Naive thymus-derived CD4-positive, alpha-beta T cell (primary cell): ENCODE measurements at regions not wholly inside any gene's neighbourhood (a gene's known extent, or its start where the extent isn't known, plus 50 kb on each side); places are given as distances from the start of the nearest gene placed in this dataset.
A peak's percentile ranks its signal among the peaks of the same experiment; 100 is the strongest.

Experiments
- ATAC-seq: fragments of 150-1000 bp; cut with Tn5 transposase; 2 replicates; pipeline ENCODE4 v1.10.0; 2021; ENCODE audit warnings: mild to moderate bottlenecking, moderate library complexity
- CTCF ChIA-PET: fragments of 350-600 bp; sonication (Branson Sonifier 250); formaldehyde crosslinking; loops from one replicate; lab custom pipeline; 2021; ENCODE audit warnings: antibody characterized with exemption; lab: Charles Lee
- POLR2A ChIA-PET: fragments of 350-600 bp; sonication (Branson Sonifier 250); formaldehyde crosslinking; loops from one replicate; lab custom pipeline; 2021; ENCODE audit warnings: antibody characterized with exemption, inconsistent platforms; lab: Charles Lee
- DNase-seq, 9 donors: peaks; one replicate each; pipeline versions ENCODE4 v3.0.0 to v3.0.0-alpha.2; 2020 to 2022; ENCODE audit warnings: mixed read lengths in 1 of 9
- H3K27ac ChIP-seq: one replicate; pipeline ENCODE4 v1.7.0; 2013; ENCODE audit warnings: mild to moderate bottlenecking, low read depth, low read length, moderate library complexity
- H3K27me3 ChIP-seq, 2 donors: one replicate each; pipeline ENCODE4 v1.7.0; 2013; ENCODE audit warnings: low read length in 2 of 2, mild to moderate bottlenecking in 2 of 2, moderate library complexity in 2 of 2; ENCODE audit not compliant: control insufficient read depth in 2 of 2, insufficient read depth in 2 of 2
- H3K36me3 ChIP-seq, 3 experiments: 1 replicate in 2 of 3; 2 replicates in 1 of 3; pipeline ENCODE4 v1.7.0; 2013; ENCODE audit warnings: low read length in 3 of 3, mild to moderate bottlenecking in 3 of 3, moderate library complexity in 1 of 3; ENCODE audit not compliant: insufficient read depth in 3 of 3, control insufficient read depth in 2 of 3
- H3K4me1 ChIP-seq, 2 donors: one replicate each; pipeline ENCODE4 v1.7.0; 2013; ENCODE audit warnings: low read length in 2 of 2, mild to moderate bottlenecking in 2 of 2, moderate library complexity in 1 of 2; ENCODE audit not compliant: control insufficient read depth in 2 of 2, insufficient read depth in 2 of 2
- H3K4me3 ChIP-seq: 2 replicates; pipeline ENCODE4 v1.7.0; 2013; ENCODE audit warnings: mild to moderate bottlenecking, low read length
- H3K9me3 ChIP-seq, 3 experiments: 1 replicate in 2 of 3; 2 replicates in 1 of 3; pipeline ENCODE4 v1.7.0; 2013; ENCODE audit warnings: low read length in 3 of 3; ENCODE audit not compliant: control insufficient read depth in 2 of 3
- H3K27ac Mint-ChIP-seq, 9 donors: one replicate each; pipeline ENCODE4 v1.8.0; 2020 to 2022; ENCODE audit warnings: mixed read lengths in 9 of 9, mild to moderate bottlenecking in 8 of 9, moderate library complexity in 5 of 9, inconsistent platforms in 2 of 9
- H3K27me3 Mint-ChIP-seq, 5 donors: one replicate each; pipeline ENCODE4 v1.8.0; 2021 to 2022; ENCODE audit warnings: mixed read lengths in 5 of 5, mild to moderate bottlenecking in 1 of 5
- H3K36me3 Mint-ChIP-seq, 5 donors: one replicate each; pipeline ENCODE4 v1.8.0; 2020 to 2022; ENCODE audit warnings: mixed read lengths in 5 of 5, mild to moderate bottlenecking in 3 of 5, inconsistent platforms in 1 of 5
- H3K4me1 Mint-ChIP-seq, 7 donors: one replicate each; pipeline ENCODE4 v1.8.0; 2020 to 2022; ENCODE audit warnings: mixed read lengths in 7 of 7, mild to moderate bottlenecking in 3 of 7, inconsistent platforms in 1 of 7
- H3K4me3 Mint-ChIP-seq, 10 donors: one replicate each; pipeline ENCODE4 v1.8.0; 2020 to 2022; ENCODE audit warnings: mild to moderate bottlenecking in 10 of 10, mixed read lengths in 10 of 10, moderate library complexity in 6 of 10, inconsistent platforms in 2 of 10
- H3K9me3 Mint-ChIP-seq, 11 donors: one replicate each; pipeline ENCODE4 v1.8.0; 2020 to 2022; ENCODE audit warnings: mixed read lengths in 11 of 11, mild to moderate bottlenecking in 4 of 11, inconsistent platforms in 1 of 11, moderate library complexity in 1 of 11
- intact Hi-C, 2 donors: fragments of 100-400 bp; cut with micrococcal nuclease; formaldehyde crosslinking; loops; one replicate each; pipeline ENCODE4 v1.15.1; 2023

DNA sequence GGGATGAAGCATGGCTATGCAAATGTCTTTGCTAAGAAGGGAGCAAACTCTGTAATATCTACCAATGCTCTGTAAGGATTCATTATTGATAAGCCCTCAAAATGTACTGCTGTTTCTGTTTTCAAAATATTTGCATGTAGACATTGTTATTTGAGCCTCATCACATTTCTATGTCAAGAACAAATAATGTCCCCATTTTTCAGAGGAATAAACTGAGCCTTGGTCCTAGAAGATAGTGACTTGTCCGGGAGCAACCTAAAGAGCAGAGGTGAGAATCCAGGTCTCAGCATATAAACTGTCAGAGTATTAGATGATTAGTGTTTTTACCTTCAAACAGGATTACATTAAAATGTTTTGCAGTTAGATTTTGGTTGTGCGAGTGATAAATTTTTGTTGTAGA is 125.5 kb upstream of the SRRM4 start:
- no peaks in the 10 kb centered on the region for H3K27me3 ChIP-seq
- H3K4me1 ChIP-seq = no peaks in the 10 kb centered on the region
- intact Hi-C loops = no loop called here
- no peak overlapping the region for H3K27ac ChIP-seq
- no peaks in the 10 kb centered on the region for H3K36me3 Mint-ChIP-seq
- no peaks in the 10 kb centered on the region for H3K4me1 Mint-ChIP-seq
- ATAC-seq = no peak
- no peak overlapping the region for H3K27ac Mint-ChIP-seq
- ChIA-PET POLR2A (no interaction called here), CTCF (no interaction called here)
- no peaks in the 10 kb centered on the region for H3K36me3 ChIP-seq
- H3K4me3 ChIP-seq = no peak overlapping the region
- no peak overlapping the region for H3K4me3 Mint-ChIP-seq
- H3K9me3 ChIP-seq = no peaks in the 10 kb centered on the region
- H3K27me3 Mint-ChIP-seq = peaks cover 0 to 10% (median 6%) of the 10 kb centered on the region in 5 donors
- H3K9me3 Mint-ChIP-seq = peaks cover 0 to 18% (median 2%) of the 10 kb centered on the region in 11 donors
- DNase-seq = no peak

DNA sequence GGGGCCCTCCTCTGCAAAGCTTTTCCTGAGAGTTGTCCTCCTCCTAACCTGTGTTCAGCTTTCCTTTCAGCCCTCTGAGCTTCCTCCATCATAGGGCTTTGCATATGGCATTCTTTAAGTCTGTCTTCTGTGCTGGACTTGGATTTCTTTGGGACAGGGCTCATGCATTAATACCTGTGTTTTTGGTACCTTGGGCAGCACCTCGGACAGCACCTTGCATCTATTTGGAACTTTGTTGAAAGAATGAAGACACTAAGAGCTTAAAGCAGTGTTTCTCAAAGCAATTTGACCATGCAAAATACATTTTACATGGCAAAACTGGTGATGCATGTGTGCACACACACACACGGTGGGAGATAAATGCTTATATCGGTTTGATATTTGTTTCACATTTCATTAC is 115.0 kb upstream of the SRRM4 start:
- POLR2A ChIA-PET = no interaction called here
- Mint-ChIP-seq H3K4me1 (no peaks in the 10 kb centered on the region), H3K4me3 (no peak overlapping the region), H3K36me3 (no peaks in the 10 kb centered on the region), H3K27ac (no peak overlapping the region), H3K27me3 (peaks cover 0 to 11% (median 0%) of the 10 kb centered on the region in 5 donors), H3K9me3 (peaks cover 0 to 13% (median 4%) of the 10 kb centered on the region in 11 donors)
- Histone ChIP-seq H3K4me1 (no peaks in the 10 kb centered on the region), H3K36me3 (no peaks in the 10 kb centered on the region), H3K4me3 (no peak overlapping the region), H3K9me3 (no peaks in the 10 kb centered on the region), H3K27me3 (no peaks in the 10 kb centered on the region), H3K27ac (no peak overlapping the region)
- ATAC-seq (no peak), DNase-seq (no peak)
- intact Hi-C loops = no loop called here
- CTCF ChIA-PET = no interaction called here

DNA sequence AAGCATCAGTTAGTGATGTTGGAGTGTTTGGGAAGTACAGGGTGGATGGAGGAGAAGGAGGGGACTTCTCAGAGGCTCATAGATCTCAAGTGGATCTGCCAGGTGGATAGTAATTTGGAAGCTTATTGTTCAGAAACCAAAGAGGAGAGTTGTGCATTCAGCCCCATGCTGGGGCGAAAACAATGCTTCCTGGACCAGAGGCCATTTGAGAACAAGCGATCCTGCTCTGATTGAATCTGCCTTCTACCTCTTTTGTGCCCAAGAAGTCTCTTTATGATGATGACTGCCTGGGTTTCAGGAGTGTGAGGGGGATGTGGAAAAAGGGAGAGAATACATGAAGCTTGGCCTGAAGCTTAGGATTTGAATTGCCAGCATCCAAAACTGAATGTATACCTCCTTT is 110.8 kb upstream of the SRRM4 start:
- Mint-ChIP-seq H3K27ac (peak overlapping the region in 1 of 9 donors; percentile 38), H3K4me3 (no peak overlapping the region), H3K4me1 (no peaks in the 10 kb centered on the region), H3K27me3 (peaks cover 0 to 11% (median 0%) of the 10 kb centered on the region in 5 donors), H3K9me3 (peaks cover 0 to 8% (median 2%) of the 10 kb centered on the region in 11 donors), H3K36me3 (no peaks in the 10 kb centered on the region)
- no peaks in the 10 kb centered on the region for H3K4me1 ChIP-seq
- no peaks in the 10 kb centered on the region for H3K27me3 ChIP-seq
- intact Hi-C loops = no loop called here
- no peak overlapping the region for H3K27ac ChIP-seq
- DNase-seq (no peak), ATAC-seq (no peak)
- ChIA-PET POLR2A (no interaction called here), CTCF (no interaction called here)
- H3K36me3 ChIP-seq = no peaks in the 10 kb centered on the region
- H3K9me3 ChIP-seq = no peaks in the 10 kb centered on the region
- no peak overlapping the region for H3K4me3 ChIP-seq

DNA sequence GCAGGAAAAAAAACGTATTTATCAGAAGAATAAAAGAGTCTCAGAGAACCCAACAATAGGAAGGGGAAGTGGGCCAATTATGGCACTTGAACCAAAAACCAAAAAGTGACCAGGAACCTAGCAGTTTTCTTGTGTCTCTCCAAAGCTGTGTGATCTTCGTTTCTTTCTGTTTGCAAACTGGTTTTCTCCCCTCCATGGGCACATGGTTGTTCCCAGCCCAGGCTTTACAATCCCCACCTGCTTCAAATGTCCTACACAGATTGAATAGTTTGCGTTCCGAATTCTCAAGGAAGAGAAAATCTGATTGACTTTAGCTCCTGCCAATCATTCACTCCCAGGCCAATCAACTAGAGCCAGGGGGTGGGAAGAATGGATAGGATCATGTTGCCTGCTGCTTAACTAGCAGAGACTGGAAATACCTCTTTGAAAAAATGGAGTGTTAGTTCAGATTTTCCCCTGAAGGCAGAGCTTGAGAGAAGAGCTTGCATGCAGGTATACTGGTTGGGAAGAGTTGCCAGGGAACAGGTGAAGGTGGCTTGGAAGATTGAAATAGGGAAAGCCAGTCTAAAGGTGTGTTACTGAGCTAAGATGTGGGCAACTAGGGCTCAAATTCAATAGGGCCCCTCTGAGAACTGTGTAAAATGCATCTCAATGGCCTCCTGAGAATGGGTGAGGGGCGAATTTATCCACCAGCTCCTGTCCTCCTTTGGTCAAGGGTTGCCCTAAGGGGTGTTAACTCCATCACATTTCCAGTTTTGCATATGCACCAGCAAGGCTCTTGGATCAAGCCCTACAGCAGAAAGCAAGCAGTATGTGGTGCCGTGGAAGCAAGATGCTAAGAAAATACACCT is 106.4 kb upstream of the SRRM4 start:
- H3K27me3 ChIP-seq = no peaks in the 10 kb centered on the region
- no peak overlapping the region for H3K4me3 Mint-ChIP-seq
- H3K4me1 ChIP-seq = no peaks in the 10 kb centered on the region
- intact Hi-C loops = no loop called here
- CTCF ChIA-PET = no interaction called here
- no peak overlapping the region for H3K4me3 ChIP-seq
- no peak for ATAC-seq
- no peak overlapping the region for H3K27ac Mint-ChIP-seq
- no peak overlapping the region for H3K27ac ChIP-seq
- POLR2A ChIA-PET = no interaction called here
- H3K9me3 Mint-ChIP-seq = peaks cover 0 to 7% (median 3%) of the 10 kb centered on the region in 11 donors
- DNase-seq = no peak
- no peaks in the 10 kb centered on the region for H3K27me3 Mint-ChIP-seq
- no peaks in the 10 kb centered on the region for H3K4me1 Mint-ChIP-seq
- H3K36me3 Mint-ChIP-seq = peaks cover 0 to 4% (median 0%) of the 10 kb centered on the region in 5 donors
- no peaks in the 10 kb centered on the region for H3K9me3 ChIP-seq
- no peaks in the 10 kb centered on the region for H3K36me3 ChIP-seq

DNA sequence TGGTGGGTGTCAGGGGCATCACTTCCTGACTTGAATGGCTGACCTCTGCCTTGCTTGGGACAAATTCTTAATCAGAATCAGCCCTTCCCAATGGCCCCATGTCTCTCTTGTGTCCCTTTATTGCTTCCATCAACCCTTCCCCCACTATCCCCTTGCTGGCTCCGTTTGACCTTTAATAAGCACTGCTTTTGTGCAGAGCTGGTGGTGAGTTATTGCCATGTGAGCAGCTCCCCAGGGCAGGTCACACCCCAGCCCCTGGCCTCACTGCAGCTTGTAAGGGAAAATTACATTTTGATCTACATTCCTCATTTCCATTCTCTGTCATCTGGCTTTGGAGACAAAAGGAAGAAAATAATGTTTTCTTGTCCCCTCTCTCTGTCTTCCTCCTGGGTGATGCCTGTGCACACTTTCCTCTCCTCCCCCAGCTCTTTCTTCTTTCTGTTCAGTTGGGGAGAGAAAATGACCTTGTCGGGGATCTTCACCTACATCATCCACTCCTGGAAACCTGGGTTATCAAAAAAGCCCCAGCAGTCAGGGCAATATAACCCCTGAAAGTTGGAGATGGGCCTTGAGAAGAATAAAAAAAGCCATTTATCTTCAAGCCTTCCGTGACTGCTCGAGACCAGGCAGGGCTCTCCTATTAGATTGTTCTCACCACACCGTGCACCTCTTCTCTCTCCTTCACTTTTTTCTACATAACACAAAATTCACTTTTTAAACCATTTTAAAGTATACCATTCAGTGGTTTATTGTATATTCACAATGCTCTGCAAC is 100.4 kb upstream of the SRRM4 start:
- DNase-seq = no peak

DNA sequence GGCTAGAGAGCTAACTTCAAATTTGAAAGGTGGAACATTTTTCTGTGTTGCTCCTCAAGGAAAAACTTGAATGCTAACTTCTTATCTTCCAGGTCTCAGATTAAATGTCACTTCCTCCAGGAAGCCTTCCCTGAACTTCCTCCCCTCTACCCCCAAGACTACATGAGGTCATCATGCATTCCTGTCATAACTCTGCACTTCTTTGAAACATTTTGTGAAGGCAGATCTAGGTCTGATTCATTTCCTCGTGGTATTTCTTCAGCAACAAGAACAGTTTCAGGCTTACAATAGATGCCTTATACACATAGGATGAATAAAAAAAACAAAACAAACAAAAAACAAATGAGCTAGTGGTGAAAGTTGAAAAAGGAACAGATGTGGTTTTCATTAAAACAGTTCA is 97.1 kb upstream of the SRRM4 start:
- H3K9me3 Mint-ChIP-seq = peaks cover under 1 to 24% (median 4%) of the 10 kb centered on the region in 11 donors
- ChIA-PET POLR2A (interaction anchor here (0.6 kb wide), 1 partner anchor 26 kb away, joined by 3 read pairs; no protein-coding TSS in a partner anchor), CTCF (no interaction called here)
- DNase-seq (no peak), ATAC-seq (no peak)
- intact Hi-C loops = no loop called here
- Histone ChIP-seq H3K4me1 (no peaks in the 10 kb centered on the region), H3K27me3 (no peaks in the 10 kb centered on the region), H3K9me3 (peaks cover 0 to 4% (median 0%) of the 10 kb centered on the region in 3 experiments), H3K27ac (no peak overlapping the region), H3K4me3 (no peak overlapping the region), H3K36me3 (no peaks in the 10 kb centered on the region)
- H3K27me3 Mint-ChIP-seq = peaks cover 0 to 13% (median 1%) of the 10 kb centered on the region in 5 donors
- H3K27ac Mint-ChIP-seq = no peak overlapping the region
- H3K36me3 Mint-ChIP-seq = peaks cover 0 to 1% (median 0%) of the 10 kb centered on the region in 5 donors
- no peaks in the 10 kb centered on the region for H3K4me1 Mint-ChIP-seq
- no peak overlapping the region for H3K4me3 Mint-ChIP-seq

More for the DNA sequence above, 100.4 kb upstream of the SRRM4 start:
- H3K27me3 ChIP-seq = no peaks in the 10 kb centered on the region
- no peak overlapping the region for H3K27ac ChIP-seq
- H3K4me3 Mint-ChIP-seq = no peak overlapping the region
- no peak for ATAC-seq
- CTCF ChIA-PET = no interaction called here
- H3K4me3 ChIP-seq = no peak overlapping the region
- H3K36me3 Mint-ChIP-seq = peaks cover 0 to 4% (median 0%) of the 10 kb centered on the region in 5 donors
- H3K4me1 Mint-ChIP-seq = no peaks in the 10 kb centered on the region
- peaks cover 0 to 4% (median 0%) of the 10 kb centered on the region in 3 experiments for H3K9me3 ChIP-seq
- H3K36me3 ChIP-seq = no peaks in the 10 kb centered on the region
- POLR2A ChIA-PET = no interaction called here
- no peaks in the 10 kb centered on the region for H3K4me1 ChIP-seq
- intact Hi-C loops = no loop called here
- H3K27me3 Mint-ChIP-seq = peaks cover 0 to 13% (median 0%) of the 10 kb centered on the region in 5 donors
- H3K9me3 Mint-ChIP-seq = peaks cover 0 to 21% (median 8%) of the 10 kb centered on the region in 11 donors
- no peak overlapping the region for H3K27ac Mint-ChIP-seq
